Amniotic epithelial cell (primary cell): ENCODE measurements at regions not wholly inside any gene's neighbourhood (a gene's known extent, or its start where the extent isn't known, plus 50 kb on each side); places are given as distances from the start of the nearest gene placed in this dataset.
A peak's percentile ranks its signal among the peaks of the same experiment; 100 is the strongest.

ENCODE experiments used
- DNase-seq: peaks from one replicate; pipeline ENCODE4 v3.0.0-alpha.2; 2010; ENCODE audit warnings: low read depth

DNA sequence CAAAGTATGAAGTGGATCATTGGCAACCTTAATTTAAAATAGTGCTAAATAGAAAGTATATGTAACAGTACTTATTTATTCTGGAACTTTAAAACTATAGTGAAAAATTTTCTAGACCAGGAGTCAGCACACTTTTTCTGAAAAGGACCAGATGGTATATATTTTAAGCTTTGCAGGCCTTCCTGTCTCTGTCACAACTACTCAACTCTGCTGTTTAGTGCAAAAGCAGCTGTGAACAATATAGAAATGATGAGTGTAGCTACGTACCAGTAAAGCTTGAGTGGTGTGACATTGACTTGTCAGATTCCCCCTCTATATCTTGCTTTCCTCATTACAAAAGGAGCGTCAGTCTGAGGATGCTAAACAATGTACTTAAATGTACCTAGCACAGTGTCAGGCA is 88.1 kb upstream of the IGFBP3 start:
- no peak for DNase-seq

DNA sequence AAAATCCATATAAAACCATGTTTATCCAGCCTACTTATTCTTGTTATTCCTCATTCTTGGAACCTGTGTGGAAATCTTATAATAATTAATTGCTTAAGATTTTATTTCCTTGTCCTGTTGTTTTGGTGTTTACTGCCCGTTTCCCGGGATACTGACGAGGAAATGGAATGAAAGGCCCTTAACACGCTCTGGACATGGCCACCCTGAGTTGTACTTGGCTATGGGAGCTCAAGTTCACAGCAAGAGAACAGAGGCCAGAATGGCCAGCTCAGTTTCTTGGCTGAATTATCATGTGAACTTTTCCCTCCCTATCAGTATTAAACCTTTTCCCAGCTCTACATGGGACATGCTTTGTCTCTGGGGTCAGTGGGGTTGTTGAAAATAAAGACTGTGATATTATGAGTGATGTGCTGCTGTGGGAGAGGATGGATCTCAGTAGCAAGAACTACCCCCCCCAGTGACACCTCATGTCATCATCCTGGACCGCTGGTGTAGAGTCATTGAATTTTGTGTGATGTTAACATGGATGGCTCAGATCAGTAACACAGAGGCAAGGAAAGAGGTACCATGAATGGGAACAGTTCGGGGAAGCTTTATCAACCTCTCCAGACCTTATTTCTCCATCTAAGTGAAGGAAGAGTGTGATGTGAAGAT is 87.0 kb upstream of the IGFBP3 start:
- DNase-seq, result no peak

DNA sequence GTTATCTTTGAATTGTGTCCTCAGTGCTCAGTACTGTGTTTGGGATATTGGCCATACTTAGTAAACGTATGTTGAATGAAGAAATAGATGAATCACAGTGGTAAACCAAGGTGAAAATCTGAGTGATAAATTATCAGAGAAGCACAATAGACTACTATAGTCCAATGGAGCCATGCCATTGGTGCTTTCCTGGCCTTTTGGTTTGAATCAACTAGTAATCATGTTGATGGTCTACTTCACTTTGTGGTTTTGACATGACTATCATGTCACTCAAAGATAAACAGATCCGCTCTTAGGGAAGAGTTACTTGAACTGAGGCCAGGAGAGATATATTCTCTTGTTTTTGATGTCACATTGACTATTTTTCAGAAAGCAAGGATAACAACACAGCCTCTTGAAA is 86.1 kb upstream of the IGFBP3 start:
- DNase-seq, result peak; percentile 64

DNA sequence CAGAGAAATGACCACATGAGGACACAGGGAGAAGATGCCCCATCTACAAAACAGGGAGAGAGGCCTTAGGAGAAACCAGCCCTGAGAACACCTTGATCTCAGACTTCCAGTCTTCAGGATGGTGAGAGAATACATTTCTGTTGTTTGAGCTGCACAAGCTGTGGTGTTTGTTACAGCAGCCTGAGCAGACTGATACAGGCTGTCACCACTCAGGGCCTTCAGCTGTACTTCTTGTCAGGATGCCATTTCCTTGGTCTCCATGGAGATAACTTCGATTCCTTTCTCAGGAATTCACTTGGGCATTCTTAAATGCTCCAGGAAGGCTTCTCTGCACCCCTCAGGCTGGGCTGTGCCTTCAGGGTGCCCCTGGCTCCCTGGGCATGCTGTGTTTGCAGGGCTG is 85.7 kb upstream of the IGFBP3 start:
- DNase-seq, result no peak

DNA sequence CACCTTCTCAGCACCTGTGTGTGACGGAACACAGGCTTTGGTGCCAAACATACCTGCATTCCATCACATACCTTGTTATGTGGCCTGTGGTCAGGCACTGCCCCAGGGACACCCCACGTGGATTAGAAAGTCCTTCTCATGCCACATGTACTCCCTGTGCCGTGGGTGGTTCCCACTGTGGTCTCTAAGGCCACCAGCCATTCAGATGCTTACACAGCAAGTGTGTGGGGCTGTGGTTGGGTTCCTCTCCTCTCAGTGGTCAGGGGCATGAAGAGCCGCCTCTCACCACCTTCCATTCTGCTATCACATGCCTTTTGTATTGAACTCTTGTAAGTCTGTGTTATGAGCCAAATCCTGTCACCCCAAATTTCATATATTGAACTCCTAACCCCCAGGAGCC is 85.1 kb upstream of the IGFBP3 start:
- DNase-seq, result no peak

DNA sequence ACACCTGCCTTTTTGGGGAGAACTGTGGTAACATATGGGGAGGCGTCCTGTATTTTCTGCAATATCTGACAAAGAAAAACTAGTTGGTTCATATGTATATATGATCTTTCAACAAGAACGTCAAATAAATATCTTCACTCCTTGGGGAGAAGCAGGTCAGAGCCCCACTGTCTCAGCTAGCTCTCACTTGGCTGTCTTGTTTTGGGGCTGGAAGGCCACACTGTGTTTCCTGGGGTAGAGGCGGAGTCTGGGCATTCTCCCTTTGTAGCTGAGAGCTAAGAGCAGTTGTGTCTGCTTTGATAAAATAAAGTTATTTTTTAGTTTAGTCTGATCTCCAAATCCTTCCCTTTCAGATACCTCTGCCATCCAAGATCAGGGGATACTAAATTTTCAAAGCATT is 83.9 kb upstream of the IGFBP3 start:
- no peak for DNase-seq

DNA sequence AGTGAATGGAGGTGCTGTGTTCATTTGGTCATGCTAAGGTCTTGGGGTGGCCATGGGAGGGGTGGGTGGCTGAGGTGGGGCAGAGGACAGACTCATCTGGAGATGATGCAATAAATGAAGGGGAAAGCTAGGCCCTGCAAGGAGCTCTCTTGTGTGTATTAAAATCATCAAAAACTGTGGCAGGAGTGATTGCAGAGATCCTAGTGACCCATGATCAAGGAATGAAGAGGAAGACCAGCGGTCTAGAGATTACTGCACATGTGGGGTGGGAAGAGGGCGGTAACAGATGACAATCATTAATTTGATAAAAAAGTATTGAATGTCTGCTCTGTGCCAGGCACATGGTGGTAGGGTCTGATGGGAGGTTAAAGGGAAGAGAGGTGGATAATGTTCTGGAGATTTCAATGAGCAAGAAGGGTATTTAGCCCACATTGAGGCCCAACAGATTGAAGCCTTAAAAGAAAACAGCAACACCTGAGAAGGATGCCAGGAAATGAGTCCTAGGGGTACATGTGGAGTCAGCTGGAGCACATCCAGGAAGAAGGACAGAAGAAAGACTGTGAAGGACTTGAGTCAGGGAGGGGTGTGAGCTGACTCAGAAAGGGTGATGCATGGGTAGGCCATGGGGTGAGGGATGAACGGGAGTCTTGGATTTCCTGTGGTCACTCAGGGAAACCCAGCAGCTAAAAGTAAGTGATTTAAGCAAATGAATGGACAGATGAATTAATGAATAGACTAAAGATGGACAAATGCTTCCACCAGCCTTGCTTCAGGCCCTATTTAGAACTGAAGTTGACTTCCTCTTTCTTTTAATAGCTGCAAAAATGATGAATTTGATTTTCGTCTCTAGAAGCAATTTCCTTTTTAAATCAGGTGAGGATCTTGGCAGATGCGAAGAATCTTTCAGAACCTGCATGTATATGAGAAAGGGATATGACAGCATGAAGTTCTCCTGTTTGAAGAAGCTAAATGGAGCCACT is 83.1 kb upstream of the IGFBP3 start:
- peak; percentile 71 for DNase-seq

DNA sequence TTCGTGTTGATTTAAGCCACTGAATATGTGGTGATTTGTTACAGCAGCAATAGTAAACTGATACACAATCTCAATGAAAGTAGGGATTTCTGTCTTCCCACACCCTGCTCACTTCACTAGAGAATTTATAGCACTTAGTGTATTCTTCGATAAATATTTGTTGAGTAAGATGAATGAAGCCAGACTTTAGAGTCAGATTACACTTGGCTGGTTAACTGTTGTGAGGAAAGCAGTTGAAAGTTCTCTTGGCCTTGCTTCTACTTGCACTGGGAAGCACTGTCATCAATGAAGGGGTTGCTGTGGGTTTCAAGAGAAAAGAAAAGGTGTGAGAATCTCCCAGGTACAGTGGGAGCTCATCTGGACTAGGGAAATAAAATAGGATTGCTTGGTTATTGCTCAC is 82.1 kb upstream of the IGFBP3 start:
- DNase-seq, result no peak

DNA sequence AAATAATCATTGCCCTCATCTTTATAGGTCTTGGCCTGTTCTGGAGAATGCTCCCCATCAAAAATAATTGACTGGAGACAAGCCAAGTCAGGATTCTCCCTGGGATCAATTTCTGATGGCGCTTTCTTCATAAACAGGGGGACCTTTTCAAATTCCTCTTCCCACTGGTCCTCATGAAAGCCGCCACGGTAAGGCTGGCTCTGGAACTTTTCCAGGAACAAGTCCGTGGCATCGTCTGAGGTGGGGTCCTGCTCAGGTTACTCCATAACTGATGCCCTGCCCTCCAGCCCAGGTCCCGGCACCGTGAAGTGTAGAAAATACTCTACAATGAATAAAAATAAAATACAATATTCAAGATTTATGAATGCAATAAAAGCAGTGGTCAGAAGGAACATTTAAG is 79.4 kb upstream of the IGFBP3 start:
- no peak for DNase-seq

DNA sequence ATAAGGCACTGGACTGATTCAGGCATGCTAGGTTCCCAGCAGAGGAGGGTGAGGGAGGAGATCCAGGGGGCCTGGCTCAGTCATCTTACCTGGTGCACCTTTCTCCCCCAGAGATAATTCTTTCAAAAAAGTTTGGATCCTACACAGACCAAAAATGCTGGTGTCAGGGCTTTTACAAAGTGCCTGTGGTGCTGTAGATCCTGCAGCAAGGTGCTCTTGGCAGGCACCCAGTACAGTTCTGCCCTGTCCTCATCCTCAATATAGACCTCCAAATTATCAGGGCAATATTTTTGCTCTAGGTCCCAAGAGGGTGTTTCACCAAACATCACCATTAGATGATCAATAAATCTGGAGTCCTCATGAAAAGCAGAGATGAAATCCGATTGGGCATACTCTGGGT is 78.5 kb upstream of the IGFBP3 start:
- DNase-seq, result no peak

DNA sequence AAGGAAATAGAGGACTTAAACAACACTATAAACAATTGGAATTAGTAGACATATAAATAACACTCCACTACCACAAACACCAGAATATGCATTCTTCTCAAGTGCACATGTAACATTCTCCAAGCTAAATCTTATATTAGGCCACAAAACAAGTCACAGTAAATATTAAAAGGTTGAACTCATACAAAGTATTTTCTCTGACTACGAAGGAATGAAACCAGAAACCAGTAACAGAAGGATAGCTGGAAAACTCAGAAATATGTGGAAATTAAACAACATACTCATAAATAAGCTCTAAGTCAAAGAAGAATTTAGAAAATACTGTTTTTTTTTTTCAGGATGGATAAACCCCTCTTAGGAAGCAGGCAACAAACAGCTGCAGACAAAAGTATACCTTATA is 77.4 kb upstream of the IGFBP3 start:
- DNase-seq, result no peak

DNA sequence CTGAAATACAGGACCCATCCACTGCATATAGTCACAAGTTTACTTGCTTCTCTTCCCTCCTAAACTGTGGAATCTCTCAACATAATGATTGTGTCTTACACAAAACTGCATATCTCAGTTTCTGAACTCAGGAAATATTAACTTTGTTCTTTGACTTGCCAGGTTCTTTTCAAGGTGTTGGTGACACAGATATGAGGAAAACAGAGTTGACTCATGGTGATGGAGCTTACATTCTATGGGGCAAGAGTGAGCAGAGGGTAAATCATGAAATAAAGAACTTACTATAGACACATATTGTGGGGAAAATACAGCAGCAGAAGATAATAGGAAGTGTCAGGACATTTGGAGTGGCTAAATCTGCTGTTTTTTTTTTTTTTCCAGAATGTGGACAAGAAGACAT is 72.5 kb upstream of the IGFBP3 start:
- DNase-seq, result no peak

DNA sequence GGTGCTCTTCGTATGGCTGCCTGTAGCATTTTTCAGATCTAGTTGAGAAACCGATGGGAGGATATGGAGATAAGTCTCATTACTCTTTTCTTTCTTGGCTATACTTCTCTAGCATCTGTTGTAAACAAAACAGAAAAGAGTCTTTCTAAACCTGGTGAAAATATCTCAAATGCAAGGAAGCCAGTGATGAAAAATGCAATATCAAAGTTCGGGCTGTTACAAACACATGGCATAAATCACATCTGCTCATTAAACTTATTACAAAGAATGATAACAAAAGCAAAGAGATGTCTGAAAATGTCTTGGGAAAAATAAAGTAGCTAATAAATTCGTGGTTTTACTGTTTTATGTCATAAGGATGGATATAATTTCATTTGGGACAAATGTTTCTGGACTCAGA is 71.8 kb upstream of the IGFBP3 start:
- peak; percentile 31 for DNase-seq

DNA sequence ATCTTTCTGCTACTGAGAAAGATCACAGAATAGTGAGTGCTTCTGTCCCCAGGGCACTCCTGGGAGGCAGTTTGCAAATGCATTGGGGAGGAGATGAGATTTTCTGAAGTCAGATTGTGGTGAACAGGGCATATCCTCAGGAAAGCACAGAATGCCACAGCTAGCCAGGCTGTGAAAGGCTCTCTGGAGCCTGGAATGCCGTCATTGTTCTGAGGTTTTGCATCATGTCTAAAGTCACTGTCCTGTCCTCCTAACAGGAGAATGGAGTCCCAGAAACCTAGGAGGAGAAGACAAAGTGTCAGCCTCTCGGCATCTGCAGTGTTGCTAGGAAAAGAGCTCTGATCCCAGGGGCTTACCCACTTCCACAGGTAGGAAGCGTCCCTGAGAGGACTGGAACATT is 69.2 kb upstream of the IGFBP3 start:
- no peak for DNase-seq

DNA sequence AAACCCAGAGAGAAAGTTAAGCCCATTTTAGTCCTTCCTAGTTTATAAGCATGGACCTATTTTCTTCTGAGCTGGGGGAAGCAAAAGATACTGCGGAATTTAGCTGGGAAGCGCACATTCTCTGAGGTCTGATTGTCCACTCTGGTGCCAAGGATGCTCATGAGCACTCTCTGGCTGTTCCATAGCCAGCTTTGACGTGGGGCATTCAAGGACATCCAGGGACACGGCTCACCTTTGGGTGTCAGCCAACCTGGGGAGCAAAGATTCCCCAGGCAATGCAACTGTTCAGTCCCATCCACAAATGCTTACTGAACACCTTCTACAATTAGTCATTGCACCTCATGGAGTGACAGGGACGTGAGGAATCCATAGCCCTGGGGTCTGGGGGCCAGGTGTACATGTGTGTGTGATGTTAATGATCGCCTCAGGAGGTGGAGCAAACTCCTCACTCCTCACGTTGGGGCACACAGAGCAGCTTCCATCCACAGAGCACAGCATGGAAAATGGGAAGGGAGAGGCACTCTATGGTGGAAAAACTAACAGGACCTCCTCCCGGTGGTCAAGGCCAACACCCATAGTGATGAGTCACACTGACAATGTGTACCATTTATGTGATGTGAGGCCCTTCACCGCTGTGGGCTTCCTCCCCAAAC is 67.5 kb upstream of the IGFBP3 start:
- no peak for DNase-seq

DNA sequence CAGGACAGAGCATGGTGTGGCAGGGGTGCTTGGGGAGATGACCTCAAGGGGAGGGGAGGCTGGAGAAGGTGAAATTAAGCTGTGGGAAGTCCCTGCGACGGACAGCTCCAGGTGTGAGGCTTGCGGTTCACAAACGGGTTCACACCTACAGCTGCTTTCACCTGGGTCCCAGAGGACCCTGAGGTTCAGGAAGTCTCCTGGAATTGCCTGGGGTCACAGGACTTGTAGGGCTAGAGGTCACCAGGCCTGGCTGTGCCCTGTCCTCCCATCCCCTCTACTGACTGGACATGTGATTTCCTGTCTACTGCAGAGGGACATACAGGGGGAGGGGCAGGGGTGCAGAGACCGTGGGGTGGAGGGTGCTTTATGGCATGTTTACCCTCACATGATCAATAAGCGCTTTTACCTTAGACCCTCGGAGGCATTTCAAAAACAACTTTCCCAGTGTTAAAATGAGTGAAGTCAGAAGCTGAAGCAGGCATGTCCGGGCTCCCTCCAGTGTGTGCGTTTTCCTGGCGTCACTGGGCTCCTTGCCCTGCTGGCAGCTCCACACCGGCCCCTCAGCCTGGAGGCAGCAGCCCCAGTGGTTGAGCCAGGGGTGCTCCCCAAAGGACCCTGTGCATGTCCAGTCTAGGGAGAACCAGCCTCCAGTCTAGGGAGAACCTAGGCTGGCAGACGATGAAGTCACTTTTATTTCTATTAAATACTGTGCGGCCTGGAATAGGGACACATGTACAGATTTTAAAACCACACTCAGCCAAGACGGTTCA is 66.6 kb upstream of the IGFBP3 start:
- no peak for DNase-seq

DNA sequence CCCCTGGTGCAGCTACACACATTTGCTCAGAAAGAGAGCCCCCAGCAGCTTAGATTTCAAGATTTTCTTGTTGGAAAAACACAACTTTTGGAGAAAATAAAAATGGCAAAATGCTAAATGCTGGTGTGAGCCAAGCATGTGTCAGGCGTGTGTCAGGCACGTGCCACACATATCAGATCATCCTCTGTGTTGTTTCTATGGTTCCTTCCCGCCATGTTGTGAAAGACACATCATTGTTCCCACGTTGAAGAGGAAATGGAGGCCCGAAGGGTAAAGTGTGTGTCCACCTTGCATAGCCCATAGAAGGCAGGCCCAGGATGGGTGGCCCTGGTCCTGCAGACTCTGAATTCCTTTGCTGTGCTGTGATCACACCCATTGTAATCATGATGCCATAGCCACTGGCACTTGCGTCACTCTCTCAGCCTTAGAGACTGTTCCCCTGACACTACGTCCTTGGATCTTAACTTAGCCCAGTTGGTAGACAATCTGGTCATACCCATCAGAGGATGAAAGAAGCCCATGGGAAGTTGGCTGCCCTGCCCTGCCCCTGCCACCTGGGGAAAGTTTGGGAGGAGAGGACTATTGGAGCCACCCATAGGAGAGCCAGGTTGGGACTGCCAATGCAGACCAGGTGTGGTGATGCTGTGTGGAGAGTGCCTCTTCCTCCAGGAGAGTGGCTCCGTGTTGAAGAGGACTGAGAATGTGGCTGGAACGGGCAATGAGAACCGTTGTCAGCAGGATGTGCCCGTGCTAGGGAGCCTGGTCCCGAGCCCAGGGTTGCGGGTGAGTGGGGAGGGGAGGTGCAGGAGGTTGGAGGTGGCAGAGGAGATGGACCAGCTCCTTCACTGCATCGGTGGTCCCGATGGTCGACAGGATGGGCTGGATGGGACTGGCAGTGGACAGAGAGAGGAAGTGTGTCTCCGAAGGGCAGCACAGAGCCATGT is 65.6 kb upstream of the IGFBP3 start:
- DNase-seq, result no peak

DNA sequence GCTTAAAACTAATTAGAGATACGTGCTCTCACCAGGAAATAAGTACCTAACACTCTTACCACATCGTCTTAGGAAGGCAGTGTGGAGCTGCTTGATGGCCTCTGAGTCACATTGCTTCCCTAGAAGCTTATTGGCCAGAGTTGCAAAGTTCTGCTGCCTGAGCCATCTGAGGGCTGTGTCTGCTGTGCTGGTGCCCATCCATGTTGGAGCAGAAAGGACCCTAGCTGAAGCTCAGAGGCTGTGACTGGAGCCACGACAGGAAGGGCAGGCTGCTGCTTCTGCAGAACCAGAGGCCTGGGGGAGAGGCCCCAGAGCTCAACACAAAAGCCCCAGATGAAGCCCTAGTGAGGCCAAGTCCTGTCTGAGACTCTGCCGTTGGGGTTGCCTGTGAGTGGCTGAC is 64.8 kb upstream of the IGFBP3 start:
- peak; percentile 72 for DNase-seq

DNA sequence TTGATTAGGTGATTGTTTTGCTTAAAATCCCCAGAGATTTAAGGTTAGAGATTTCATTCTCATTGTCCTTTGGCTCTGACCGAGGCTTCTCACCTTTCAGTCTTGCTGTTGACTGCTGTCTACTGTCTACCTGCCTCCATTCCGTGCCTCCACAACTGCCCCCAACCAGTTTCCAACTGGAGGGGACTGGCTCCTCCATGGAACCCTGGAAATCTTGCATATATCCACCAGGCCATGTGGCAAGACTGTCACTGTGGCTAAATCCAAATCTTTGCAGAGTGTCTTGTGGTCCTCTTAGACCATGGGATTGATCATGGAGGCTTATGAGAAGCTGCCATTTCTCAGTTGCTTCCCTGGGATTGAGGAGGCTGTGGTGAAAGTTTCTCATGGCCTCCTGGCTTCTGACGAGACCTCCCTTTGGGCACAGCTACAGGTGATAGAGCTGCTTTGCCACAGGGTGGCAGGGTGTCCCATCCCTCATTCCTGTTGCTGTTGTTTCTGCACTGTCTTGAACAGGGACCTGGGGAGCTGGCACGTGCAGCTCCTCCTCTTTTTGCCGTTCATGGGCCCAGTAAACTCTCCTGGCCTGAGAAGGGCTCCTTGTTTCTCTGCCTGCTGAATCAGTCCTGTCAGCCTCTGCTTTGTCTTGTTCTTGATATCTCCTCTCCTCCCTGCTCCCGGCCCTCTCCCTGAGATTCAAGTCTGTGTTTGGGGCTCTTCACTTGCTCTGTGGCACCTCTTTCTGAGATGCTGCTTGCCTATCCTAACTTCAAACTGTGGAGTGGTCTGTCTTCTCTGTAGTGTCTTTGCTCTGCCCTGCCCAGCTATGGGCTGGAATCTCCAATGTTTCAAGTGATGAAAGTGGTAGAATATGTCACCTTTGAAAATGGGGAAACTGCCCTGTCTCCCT is 63.6 kb upstream of the IGFBP3 start:
- no peak for DNase-seq

DNA sequence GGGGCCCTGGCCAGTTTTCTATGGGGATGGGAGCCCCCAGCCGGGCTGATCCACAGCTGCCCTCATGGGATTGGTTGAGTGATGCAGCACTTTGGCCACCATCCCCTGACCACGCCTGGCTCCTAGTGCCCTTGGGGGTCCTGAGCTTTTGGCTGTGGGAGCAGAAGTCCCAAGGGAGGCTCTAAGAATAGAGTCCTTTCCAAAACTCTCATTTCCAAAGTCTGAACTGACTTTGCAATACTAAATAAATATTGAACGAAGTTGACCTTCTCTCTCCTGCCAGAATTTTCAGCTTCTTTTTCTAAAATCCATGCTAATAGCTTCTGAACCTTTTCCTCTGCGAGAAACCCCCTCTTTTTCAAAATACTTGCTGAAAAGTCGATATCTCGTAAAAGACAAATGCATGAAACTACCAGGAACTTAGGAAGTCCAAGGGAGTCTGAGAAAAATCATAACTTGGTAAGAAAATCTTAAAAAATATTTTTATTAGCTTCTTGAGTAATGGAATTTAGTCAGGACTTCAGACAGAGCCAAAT is 62.7 kb upstream of the IGFBP3 start:
- no peak for DNase-seq
